Right lobe of liver (tissue), 6 donors: ENCODE measurements at regions not wholly inside any gene's neighbourhood (a gene's known extent, or its start where the extent isn't known, plus 50 kb on each side); places are given as distances from the start of the nearest gene placed in this dataset.

Source experiments
- ATAC-seq, 4 donors: fragments of 200-7000 bp; cut with Tn5 transposase; one replicate each; pipeline ENCODE4 v1.9.1; 2020; ENCODE audit warnings: mild to moderate bottlenecking in 4 of 4, moderate library complexity in 4 of 4
- DNase-seq, 3 donors: peaks; one replicate each; pipeline ENCODE4 v3.0.0-alpha.2; 2020
- H3K27ac ChIP-seq, 3 donors: fragments of 200-600 bp; one replicate each; pipeline ENCODE4 v1.8.0; 2022
- H3K27me3 ChIP-seq, 2 donors: fragments of 200-600 bp; one replicate each; pipeline ENCODE4 v1.8.0; 2022
- H3K36me3 ChIP-seq, 4 donors: fragments of 200-600 bp; sonication (generic) in 1 of 4; one replicate each; pipeline versions ENCODE4 v1.5.1 to v1.8.0; 2017 to 2022; ENCODE audit warnings: control low read depth in 1 of 4
- H3K4me1 ChIP-seq, 4 donors: fragments of 200-600 bp; sonication (generic) in 1 of 4; one replicate each; pipeline versions ENCODE4 v1.5.1 to v1.8.0; 2017 to 2022; ENCODE audit warnings: control low read depth in 1 of 4
- H3K4me3 ChIP-seq, 3 donors: fragments of 200-600 bp; one replicate each; pipeline ENCODE4 v1.8.0; 2022
- H3K9me3 ChIP-seq, 4 donors: fragments of 200-600 bp; sonication (generic) in 1 of 4; one replicate each; pipeline versions ENCODE4 v1.5.1 to v1.8.0; 2017 to 2022; ENCODE audit warnings: control low read depth in 1 of 4
- POLR2A ChIP-seq: fragments of 450-650 bp; IDR thresholded peaks from one replicate; pipeline ENCODE4 v1.6.1; 2017; ENCODE audit warnings: antibody characterized with exemption, mild to moderate bottlenecking
- WGBS: methylation state at CpG from one replicate; pipeline ENCODE4 v1.1.6; 2018; ENCODE audit warnings: low coverage, low lambda C conversion rate; ENCODE audit not compliant: insufficient coverage; ENCODE audit errors: missing lambda C conversion rate; 5-methylcytosine and 5-hydroxymethylcytosine counted together
- intact Hi-C, 2 donors: fragments of 100-400 bp; cut with DNase I; formaldehyde crosslinking; loops; one replicate each; pipeline versions ENCODE4 v1.11.2 to v1.14.1; 2022
- TF ChIP-seq, protein P1 (sequence below), 4 donors: fragments of 200-600 bp in 3 of 4; fragments of 450-650 bp in 1 of 4; IDR thresholded peaks; one replicate each; pipeline versions ENCODE4 v1.5.1 to v1.8.0; 2016 to 2022; ENCODE audit warnings: antibody characterized with exemption in 4 of 4, mild to moderate bottlenecking in 2 of 4
- donor health status: DM: no; HTN: yes; CAD: no.
- donor health status: DM: no; HTN: no; CAD: no.
- donor health status: DM: no; HTN: no; CAD: no.
- donor health status: DM: no; HTN: yes; CAD: no.
- donor health status: DM: no; HTN: yes; CAD: no.

DNA sequence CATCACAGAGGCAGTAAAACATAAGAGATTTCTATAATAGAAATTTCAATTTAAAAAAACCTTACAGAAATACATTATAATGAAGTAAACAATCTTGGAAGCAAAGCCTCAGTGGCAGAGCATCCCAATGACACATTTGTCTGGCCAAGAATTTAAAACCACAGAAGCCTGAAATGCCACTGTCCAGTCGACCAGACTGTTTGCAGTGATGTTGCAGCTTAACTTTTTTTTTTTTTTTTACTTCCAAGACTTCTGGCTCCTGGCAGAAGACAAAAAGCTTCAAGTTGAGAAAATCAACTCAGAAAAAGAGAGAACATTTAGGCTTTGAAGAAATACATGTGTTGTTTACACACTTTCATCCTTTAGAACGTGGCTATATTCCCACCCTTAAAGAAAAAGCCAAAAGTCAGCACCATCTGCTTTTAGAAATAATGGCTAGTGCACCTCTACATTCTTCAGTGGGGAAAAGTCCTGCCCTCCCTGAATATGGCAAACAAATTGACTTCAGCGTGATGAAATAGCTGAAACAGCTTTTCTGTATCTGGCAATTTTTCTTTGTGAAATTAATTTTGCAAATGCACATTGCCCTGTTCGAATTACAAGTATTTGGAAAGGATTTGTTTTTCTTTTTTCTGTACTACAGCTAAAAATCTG is 205.5 kb upstream of the MON1B start:
- Histone ChIP-seq H3K9me3 (no peaks in the 10 kb centered on the region), H3K27me3 (no peaks in the 10 kb centered on the region), H3K4me3 (no peak overlapping the region), H3K4me1 (no peaks in the 10 kb centered on the region), H3K36me3 (no peaks in the 10 kb centered on the region), H3K27ac (no peak overlapping the region)
- intact Hi-C loops = no loop called here
- DNase-seq (no peak), ATAC-seq (no peak)
- no peak for TF ChIP-seq POLR2A
- TF ChIP-seq, protein P1, sequence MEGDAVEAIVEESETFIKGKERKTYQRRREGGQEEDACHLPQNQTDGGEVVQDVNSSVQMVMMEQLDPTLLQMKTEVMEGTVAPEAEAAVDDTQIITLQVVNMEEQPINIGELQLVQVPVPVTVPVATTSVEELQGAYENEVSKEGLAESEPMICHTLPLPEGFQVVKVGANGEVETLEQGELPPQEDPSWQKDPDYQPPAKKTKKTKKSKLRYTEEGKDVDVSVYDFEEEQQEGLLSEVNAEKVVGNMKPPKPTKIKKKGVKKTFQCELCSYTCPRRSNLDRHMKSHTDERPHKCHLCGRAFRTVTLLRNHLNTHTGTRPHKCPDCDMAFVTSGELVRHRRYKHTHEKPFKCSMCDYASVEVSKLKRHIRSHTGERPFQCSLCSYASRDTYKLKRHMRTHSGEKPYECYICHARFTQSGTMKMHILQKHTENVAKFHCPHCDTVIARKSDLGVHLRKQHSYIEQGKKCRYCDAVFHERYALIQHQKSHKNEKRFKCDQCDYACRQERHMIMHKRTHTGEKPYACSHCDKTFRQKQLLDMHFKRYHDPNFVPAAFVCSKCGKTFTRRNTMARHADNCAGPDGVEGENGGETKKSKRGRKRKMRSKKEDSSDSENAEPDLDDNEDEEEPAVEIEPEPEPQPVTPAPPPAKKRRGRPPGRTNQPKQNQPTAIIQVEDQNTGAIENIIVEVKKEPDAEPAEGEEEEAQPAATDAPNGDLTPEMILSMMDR (IDR thresholded peaks at IDR 0.05) = no peak
- 31% methylated on average over 4 of the region's 4 CpGs for WGBS

DNA sequence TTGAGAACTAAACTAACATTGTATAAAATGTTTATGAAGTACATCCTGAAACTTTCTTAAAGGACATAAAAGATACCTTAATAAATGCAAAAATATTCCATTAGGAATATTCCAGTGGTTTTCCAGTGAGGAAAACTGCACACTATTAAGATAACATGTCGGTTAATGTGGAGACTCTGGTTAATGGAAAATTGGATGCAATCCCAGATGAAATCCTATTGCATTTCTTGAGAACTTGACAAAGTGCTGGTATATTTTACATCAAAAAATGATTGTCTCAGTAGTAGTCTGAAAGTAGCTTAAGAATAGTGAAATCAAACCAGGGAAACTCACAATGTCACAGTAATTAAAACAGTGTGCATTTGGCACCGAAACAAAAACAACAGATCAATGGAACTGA is 202.5 kb upstream of the MON1B start:
- Histone ChIP-seq H3K27ac (no peak overlapping the region), H3K9me3 (no peaks in the 10 kb centered on the region), H3K27me3 (no peaks in the 10 kb centered on the region), H3K36me3 (no peaks in the 10 kb centered on the region), H3K4me3 (no peak overlapping the region), H3K4me1 (no peaks in the 10 kb centered on the region)
- no peak for ATAC-seq
- intact Hi-C loops = no loop called here
- TF ChIP-seq, protein P1 (IDR thresholded peaks at IDR 0.05) = no peak
- TF ChIP-seq POLR2A = no peak
- 69% methylated on average over 2 of the region's 2 CpGs for WGBS
- no peak for DNase-seq

DNA sequence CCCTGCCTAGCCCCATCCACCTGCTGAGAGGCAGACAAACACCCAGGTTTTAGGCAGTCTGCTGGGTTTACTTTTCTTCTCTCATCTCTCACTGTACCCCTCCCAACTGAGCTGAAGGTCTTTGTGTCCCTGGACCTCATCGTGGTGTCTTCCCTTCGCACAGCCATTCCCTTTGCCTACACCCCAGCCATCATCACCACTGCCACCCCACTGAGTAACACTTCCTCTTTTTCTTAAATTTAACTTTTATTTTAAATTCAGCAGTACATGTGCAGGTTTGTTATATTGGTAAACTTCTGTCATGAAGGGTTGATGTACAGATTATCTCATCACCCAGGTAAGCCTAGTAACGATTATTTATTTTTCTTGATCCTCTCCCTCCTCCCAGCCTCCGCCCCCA is 188.3 kb upstream of the MON1B start:
- intact Hi-C loops = no loop called here
- no peak for ATAC-seq
- H3K27me3 ChIP-seq = no peaks in the 10 kb centered on the region
- no peak overlapping the region for H3K4me3 ChIP-seq
- DNase-seq = no peak
- H3K4me1 ChIP-seq = no peaks in the 10 kb centered on the region
- no peak overlapping the region for H3K27ac ChIP-seq
- H3K9me3 ChIP-seq = no peaks in the 10 kb centered on the region
- H3K36me3 ChIP-seq = no peaks in the 10 kb centered on the region
- TF ChIP-seq, protein P1 (IDR thresholded peaks at IDR 0.05) = no peak
- TF ChIP-seq POLR2A = no peak
- 84% methylated on average over 4 of the region's 4 CpGs for WGBS

DNA sequence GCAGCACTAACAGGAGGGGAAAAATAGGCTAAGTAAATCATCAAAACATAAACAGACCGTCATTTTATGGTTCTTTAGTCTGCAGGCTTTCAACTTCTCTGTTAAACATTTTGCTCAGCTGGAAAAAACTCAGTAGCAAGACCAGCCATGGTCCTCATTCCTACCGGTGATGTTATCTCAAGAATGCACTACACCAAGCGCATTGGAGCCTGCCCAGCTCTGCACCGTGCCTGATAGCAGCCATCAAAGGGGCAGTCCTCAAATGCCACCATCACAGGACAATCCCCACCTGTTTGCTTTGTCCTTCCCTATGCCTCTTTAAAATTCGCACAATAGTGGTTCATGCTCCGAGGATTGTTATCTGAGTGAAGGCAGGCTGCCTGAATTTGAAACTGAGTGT is 181.5 kb upstream of the MON1B start:
- 30% methylated on average over 6 of the region's 6 CpGs for WGBS
- no peak for TF ChIP-seq POLR2A
- TF ChIP-seq, protein P1 (IDR thresholded peaks at IDR 0.05) = no peak
- ATAC-seq = no peak

DNA sequence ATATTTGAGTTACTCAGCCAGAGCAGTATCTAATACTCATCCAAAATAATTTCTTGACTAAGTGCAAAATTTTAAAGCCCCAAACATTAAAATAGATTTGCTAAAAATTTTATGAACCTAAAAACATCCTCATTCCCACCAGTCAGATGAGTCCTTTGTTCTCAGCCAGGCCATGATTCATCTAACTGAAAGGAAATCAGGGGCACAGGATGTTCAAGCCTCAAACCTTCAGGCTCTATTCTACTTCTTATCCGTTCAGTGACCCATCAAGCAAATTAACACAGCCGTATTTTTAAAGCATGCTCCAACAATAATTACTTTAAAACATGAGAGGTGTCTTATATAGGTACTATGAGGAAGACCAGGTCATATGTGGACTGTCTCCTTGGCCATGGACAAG is 176.5 kb upstream of the MON1B start:
- Histone ChIP-seq H3K27ac (no peak overlapping the region), H3K4me1 (no peaks in the 10 kb centered on the region), H3K4me3 (no peak overlapping the region), H3K27me3 (no peaks in the 10 kb centered on the region), H3K9me3 (no peaks in the 10 kb centered on the region), H3K36me3 (no peaks in the 10 kb centered on the region)
- WGBS = 58% methylated on average over 2 of the region's 2 CpGs
- DNase-seq (no peak), ATAC-seq (no peak)
- no peak for TF ChIP-seq POLR2A
- intact Hi-C loops = no loop called here

More for the DNA sequence above, 181.5 kb upstream of the MON1B start:
- Histone ChIP-seq H3K27ac (no peak overlapping the region), H3K4me1 (no peaks in the 10 kb centered on the region), H3K4me3 (no peak overlapping the region), H3K9me3 (no peaks in the 10 kb centered on the region), H3K27me3 (no peaks in the 10 kb centered on the region), H3K36me3 (no peaks in the 10 kb centered on the region)
- no peak for DNase-seq
- intact Hi-C loops = no loop called here
